GM18870 (cell line): ENCODE measurements at regions not wholly inside any gene's neighbourhood (a gene's known extent, or its start where the extent isn't known, plus 50 kb on each side); places are given as distances from the start of the nearest gene placed in this dataset.

Source experiments
- ATAC-seq: cut with Tn5 transposase; IDR thresholded peaks from one replicate; pipeline ENCODE4 v1.9.1; 2021; ENCODE audit warnings: moderate library complexity; ENCODE audit not compliant: unreplicated experiment

DNA sequence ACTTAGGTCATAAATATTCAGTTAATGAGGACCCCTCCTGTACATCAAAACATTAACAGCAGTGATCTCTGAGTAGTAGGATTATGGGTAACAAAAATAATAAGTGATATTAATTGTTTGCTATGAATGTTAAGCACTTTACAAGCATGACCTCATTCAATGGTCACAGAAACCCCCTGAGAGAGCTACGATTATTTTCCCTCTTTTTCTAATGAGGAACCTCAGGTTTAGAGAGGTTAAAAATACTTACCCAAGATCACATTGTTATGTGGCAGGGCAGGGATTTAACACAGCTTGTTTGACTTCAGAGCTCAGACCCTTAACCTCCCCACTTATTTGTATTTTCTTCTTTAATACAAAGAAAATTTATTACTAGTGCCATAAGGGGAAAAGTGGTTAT, 228.2 kb downstream of the TBL1XR1 start:
- no peak for ATAC-seq

DNA sequence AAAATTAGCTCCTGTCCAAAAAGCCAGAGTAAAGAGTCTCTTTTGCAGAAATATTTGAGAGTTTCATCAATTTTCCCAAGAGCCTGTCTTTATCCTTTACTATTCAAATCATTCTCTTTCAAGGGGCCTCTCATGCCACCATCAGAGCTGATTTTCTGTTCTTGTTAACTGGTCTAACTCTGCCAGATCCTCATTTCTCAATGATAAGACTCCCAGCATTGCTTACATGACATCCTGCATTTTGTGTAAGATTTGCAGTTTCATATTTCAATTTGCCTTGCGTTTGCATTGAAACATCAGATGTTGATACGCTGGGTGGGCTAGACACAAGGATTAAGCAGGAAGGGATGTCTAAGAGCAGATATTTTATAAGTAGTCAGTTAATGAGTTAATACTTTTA, 228.7 kb downstream of the TBL1XR1 start:
- no peak for ATAC-seq

DNA sequence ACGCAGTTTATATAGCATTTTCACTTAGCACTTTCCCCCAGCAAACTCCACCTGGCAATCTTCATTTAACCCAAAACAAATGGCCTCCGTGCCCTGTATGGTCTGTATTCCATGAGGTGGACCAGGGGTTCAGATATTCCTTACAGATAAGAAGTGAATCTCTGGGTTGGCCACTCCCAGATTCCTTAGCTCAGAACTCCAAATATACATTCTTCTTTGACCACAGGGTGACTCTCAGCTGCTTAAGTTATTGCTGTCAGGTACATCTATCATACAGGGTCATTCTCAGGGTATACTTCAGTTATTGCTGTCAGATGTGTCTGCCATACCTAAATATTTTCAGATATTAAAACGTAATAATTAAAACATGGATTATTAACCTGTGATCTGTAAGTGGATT, 229.8 kb downstream of the TBL1XR1 start:
- no peak for ATAC-seq

GRCh38 chr3:176964661-176965060, 232.6 kb downstream of the TBL1XR1 start:
- ATAC-seq: no peak

DNA sequence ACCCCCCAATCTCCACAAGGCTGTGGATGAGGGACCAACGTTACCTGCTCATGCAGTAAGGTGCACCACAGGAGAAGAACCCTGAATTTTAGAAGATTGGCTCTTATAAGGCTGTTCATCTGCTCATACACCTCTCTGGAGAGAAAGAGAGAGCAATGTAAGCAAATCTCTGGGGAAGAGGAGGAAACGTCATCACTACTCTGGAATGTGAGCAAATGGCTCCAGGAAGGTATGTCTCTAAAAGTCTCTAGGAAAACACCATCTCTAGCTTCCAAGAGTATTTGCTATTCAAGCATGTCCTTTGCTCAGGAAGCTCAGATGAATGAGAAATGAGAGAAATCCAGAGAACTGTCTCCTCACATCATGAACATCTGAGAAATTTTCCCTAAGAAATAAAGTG, 235.4 kb downstream of the TBL1XR1 start:
- no peak for ATAC-seq

- ATAC-seq: no peak
Measured at GRCh38 chr3:176959867-176960266, 237.4 kb downstream of the TBL1XR1 start.

GRCh38 chr3:176958560-176958959, 238.7 kb downstream of the TBL1XR1 start:
- no peak for ATAC-seq

GRCh38 chr3:176954517-176954916, 242.8 kb downstream of the TBL1XR1 start:
- ATAC-seq: no peak

DNA sequence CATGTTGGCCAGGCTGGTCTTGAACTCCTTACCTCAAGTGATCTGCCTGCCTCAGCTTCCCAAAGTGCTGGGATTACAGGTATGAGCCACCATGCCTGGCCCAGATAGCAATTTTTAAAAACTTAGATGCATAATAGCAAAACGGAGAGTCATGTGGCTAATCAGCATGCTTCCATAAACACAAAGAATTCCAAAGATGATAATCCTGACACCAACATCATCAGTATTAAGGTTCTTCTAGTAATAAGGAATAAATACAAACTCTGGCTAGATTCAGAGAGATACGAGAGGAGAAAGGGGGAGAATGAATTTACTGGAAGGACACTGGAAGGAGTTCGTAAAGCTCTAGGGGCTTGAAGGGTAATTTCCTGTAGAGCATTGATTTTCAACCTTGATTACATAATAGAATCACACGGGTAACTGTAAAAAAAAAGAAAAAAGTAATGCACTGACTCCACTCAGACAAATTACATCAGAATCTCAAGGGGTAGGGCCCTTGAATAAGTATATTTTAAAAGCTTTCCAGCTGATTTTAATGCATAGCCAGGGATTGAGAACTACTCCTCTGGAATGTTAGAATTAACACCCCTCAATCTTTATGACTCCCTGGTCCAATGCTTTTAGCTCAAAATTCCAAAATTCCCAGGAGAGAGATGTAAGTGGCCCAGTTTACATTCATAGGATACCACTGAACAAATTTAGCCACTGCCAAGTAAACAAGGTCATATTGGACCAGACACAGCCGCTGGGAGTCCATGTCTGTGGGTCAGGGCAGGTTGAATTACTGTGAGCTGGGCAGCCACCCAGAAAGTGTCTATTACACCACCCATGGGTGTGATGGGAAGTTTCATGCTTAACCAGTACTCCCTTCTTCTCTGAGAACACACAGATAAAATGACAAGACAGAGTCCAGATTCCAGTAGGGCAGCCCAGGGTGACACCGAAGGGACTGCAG, 243.9 kb downstream of the TBL1XR1 start:
- ATAC-seq: no peak

- no peak for ATAC-seq
Measured at GRCh38 chr3:176951586-176952292, 245.5 kb downstream of the TBL1XR1 start.

DNA sequence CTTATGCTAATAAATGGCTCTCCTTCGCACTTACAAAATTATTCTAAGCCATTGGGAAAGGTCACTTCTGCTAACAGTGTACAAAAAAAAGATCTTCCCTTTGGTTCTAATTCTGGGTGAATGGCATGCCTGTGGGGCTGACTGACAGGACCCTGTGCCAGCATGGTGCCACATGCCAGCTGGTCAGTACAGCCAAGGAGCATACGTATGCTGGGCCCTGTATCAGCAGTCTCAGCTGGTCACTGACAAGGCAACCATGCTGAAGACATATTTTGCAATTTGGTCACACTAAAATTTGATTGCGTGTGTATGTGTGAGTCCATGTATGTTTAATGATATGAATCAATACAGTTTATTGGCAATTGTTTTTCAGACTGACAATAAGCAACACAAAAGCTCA, 246.1 kb downstream of the TBL1XR1 start:
- no peak for ATAC-seq

GRCh38 chr3:176950743-176951142, 246.5 kb downstream of the TBL1XR1 start:
- no peak for ATAC-seq

GRCh38 chr3:176948151-176948550, 249.1 kb downstream of the TBL1XR1 start:
- ATAC-seq: no peak

- ATAC-seq: no peak
Measured at GRCh38 chr3:176946202-176946601, 251.1 kb downstream of the TBL1XR1 start.

DNA sequence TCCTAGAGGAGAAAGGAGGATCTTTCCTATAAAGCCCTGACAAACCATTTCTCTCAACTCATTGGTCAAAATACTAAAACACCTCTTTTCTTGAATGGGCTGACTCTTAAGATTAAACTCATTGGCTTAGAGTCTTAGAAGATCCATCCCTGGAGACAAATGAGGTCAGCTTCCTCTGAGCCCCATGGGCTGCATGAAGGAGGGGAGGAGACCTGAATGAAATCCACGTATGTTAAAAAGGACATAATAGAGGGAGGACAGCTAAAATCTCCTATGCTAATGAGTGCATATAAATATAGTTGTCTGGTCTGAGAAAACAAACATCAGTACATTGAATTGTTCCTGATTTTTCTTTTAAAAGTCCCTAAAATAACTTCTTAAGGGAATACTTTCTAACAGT, 255.0 kb downstream of the TBL1XR1 start:
- ATAC-seq: no peak

DNA sequence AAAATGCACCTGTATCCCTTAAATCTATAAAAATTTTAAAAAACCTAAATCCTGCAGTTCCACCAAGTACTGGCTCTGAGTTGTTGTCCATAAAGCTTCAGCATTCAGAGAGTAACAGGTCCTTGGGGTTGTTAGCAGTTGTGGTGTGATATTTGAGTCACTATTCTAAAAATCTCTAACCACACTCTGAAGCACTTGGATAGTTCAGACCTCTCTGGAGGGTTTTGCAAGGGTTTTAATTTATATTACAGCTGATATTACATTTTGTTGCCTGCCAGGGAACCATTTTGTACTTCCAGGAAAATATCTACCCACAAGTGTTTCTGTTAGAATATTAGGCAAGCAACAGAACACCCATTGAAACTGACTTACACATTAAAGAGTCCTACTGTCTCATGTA, 255.6 kb downstream of the TBL1XR1 start:
- no peak for ATAC-seq

DNA sequence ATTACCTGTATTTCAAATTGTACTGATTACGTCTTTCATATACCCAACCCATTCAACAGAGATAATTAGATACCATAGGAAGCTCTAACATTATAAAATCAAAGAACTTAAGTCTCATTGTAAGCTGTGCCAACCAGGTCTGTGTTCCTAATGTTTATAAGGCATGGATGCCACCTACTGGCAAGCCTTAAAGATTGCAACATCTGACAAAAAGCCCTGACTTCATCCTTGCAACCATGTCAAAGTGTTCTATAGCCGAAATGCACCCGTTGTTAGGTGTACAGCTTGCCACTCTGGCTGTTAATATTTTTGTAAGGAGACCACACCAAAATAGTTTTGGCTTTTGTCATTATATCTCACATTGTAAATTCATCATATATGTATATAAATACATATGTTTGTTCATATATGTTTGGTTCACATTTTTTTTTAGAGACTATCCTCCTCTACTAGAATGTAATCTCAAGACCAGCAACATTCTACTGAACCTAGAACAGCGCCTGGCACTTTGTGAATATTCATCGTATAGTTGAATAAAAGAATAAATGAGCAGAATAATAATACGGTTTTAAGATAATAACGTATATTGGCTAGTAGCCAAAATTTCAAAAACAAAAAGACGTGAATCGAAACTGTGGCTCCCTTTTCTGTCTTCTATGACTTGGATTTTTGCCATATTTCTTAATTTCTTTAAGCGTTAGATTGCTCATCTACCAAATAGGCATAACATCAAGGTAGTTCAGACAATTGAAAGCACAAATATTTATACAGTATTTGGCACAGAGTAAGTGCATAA, 258.1 kb downstream of the TBL1XR1 start:
- peak; percentile 97 for ATAC-seq

GRCh38 chr3:176937994-176938393, 259.3 kb downstream of the TBL1XR1 start:
- no peak for ATAC-seq

DNA sequence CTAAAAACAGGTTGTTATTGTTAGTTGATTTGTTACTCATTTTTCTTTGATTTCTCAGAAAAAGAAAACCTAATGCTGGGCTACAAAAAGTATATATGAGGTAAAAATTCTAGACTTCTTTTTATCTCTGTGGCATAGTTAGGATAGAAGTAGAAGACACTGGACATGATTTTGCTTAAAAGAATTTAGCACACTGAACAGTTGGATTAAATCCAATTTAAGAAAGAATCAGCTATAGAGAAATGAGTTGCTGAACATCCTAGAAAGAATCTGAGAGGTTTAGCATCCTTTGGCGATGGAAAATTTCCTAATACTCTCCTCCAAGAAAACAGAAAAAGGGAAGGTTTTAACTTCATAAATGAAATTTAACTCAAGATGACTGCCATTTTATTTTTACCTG, 259.7 kb downstream of the TBL1XR1 start:
- no peak for ATAC-seq

DNA sequence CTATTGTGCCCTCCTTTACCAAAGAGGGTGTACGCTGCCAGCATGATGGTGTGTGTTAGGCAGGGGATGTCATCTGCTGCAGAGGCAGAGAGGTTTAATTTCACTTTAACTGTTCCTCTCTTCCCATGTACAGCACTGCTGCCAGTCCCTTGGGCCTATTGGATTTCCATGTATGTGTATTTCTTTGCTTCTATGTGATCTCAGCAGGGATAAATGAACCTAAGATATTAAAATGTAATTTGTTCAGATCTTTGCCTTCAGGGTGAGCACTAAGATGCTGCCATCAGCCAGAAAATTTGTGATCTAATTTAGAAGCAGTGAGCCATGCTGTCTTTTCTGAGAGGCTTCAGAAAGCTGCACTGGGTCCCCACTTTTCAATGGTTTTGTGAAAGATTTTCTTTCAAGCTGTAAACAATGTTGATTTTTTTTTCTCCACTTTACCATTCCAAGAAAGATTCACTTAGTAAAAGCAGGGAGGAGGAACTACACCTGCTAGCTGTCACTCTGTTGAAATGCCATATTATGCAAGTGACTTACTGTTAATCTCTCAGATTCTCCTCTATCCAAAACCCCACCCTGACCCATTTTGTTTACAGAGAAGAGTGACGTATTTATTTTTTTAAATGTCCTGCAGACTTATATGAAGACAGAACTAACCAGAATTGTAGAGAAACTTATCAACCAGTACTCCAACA, 261.9 kb downstream of the TBL1XR1 start:
- ATAC-seq: no peak

DNA sequence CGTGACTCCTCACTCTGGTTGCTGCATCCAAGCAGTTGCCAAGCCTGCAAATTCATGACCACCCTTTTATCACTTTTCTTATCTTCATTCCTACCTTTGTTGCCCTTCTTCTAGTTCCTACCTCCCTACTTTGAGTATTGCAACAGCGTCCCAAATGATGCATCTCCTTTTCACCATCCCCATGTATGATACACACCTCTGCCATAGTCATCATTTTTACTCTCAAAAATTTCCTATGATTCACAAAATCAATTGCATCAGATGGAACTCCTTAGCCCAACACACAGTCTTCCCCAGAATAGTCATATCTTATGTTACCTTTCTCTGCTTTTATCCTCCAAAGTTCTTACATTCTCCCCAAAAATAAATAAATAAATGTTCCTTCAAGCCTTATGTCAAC, 262.6 kb downstream of the TBL1XR1 start:
- ATAC-seq: no peak
